22Rv1 (cell line): ENCODE measurements at regions not wholly inside any gene's neighbourhood (a gene's known extent, or its start where the extent isn't known, plus 50 kb on each side); places are given as distances from the start of the nearest gene placed in this dataset.

Source experiments
- CTCF ChIP-seq: fragments of 450-650 bp; IDR thresholded peaks from 2 replicates; pipeline ENCODE4 v1.5.1; 2017; ENCODE audit warnings: mild to moderate bottlenecking
- ZFX ChIP-seq: fragments of 450-650 bp; IDR thresholded peaks from 2 replicates; pipeline ENCODE4 v1.6.1; 2017; ENCODE audit warnings: antibody characterized with exemption, borderline replicate concordance

GRCh38 chr16:76729525-76729924 is 452.3 kb downstream of the CNTNAP4 start:
- TF ChIP-seq CTCF (0 out of 2 replicates have a peak, but pooled peaks have one; percentile 16), ZFX (no peak)
